Stimulated activated CD4-positive, alpha-beta T cell treated with anti-CD3 and anti-CD28 coated beads, TNF-alpha, amount 100 ng/mL, for 24 hours (primary cell): ENCODE measurements at regions not wholly inside any gene's neighbourhood (a gene's known extent, or its start where the extent isn't known, plus 50 kb on each side); places are given as distances from the start of the nearest gene placed in this dataset.
"Not testable (repeated sequence)": the region's sequence is repeated elsewhere in the genome, so short reads cannot be mapped to it uniquely, and the experiment has no call there.

ENCODE experiments used
- DNase-seq, 3 experiments: peaks; one replicate each; pipeline ENCODE4 v3.0.0-alpha.2; 2020; ENCODE audit warnings: low read depth in 3 of 3

- no peak for DNase-seq
Observed at GRCh38 chr1:232140419-232141166, 489.3 kb downstream of the SIPA1L2 start.

- no peak for DNase-seq
Observed at GRCh38 chr1:232139444-232139843, 490.5 kb downstream of the SIPA1L2 start.

- no peak for DNase-seq
Observed at GRCh38 chr1:232138044-232138443, 491.9 kb downstream of the SIPA1L2 start.

- DNase-seq = no peak
Observed at GRCh38 chr1:232137066-232137465, 492.9 kb downstream of the SIPA1L2 start.

- DNase-seq = no peak
Observed at GRCh38 chr1:232136136-232136535, 493.8 kb downstream of the SIPA1L2 start.

GRCh38 chr1:232134365-232134764, 495.6 kb downstream of the SIPA1L2 start:
- DNase-seq = no peak

GRCh38 chr1:232132572-232132971, 497.4 kb downstream of the SIPA1L2 start:
- DNase-seq = no peak

GRCh38 chr1:232131715-232132391, 498.1 kb downstream of the SIPA1L2 start:
- DNase-seq = no peak

- DNase-seq = no peak
Observed at GRCh38 chr1:232130815-232131480, 499.0 kb downstream of the SIPA1L2 start.

- DNase-seq = no peak
Observed at GRCh38 chr1:232127190-232127589, 500.6 kb downstream of the DISC1 start.

- DNase-seq = no peak
Observed at GRCh38 chr1:232123775-232124659, 497.4 kb downstream of the DISC1 start.

GRCh38 chr1:232117903-232118302, 491.3 kb downstream of the DISC1 start:
- DNase-seq = not testable (repeated sequence)

- DNase-seq = no peak
Observed at GRCh38 chr1:232114985-232115384, 488.4 kb downstream of the DISC1 start.

GRCh38 chr1:232112076-232112475, 485.5 kb downstream of the DISC1 start:
- no peak for DNase-seq

- no peak for DNase-seq
Observed at GRCh38 chr1:232111611-232112010, 485.0 kb downstream of the DISC1 start.

GRCh38 chr1:232110281-232111090, 483.9 kb downstream of the DISC1 start:
- no peak for DNase-seq

GRCh38 chr1:232109391-232109790, 482.8 kb downstream of the DISC1 start:
- DNase-seq = no peak

GRCh38 chr1:232108598-232108997, 482.0 kb downstream of the DISC1 start:
- DNase-seq = no peak

- DNase-seq = no peak
Observed at GRCh38 chr1:232106415-232106814, 479.8 kb downstream of the DISC1 start.

GRCh38 chr1:232105561-232105960, 479.0 kb downstream of the DISC1 start:
- no peak for DNase-seq

- no peak for DNase-seq
Observed at GRCh38 chr1:232101231-232101630, 474.6 kb downstream of the DISC1 start.
